HCT116 (cell line): ENCODE measurements at regions not wholly inside any gene's neighbourhood (a gene's known extent, or its start where the extent isn't known, plus 50 kb on each side); places are given as distances from the start of the nearest gene placed in this dataset.
"Not testable (repeated sequence)": the region's sequence is repeated elsewhere in the genome, so short reads cannot be mapped to it uniquely, and the experiment has no call there.

ENCODE experiments used
- ZFX ChIP-seq: fragments of 450-650 bp; IDR thresholded peaks from 2 replicates; pipeline ENCODE4 v1.6.1; 2017
- TF ChIP-seq, protein P1 (sequence below), 3 experiments: fragments of 200-600 bp in 1 of 3; sonication (generic) in 1 of 3; IDR thresholded peaks in 2 of 3; conservative IDR thresholded peaks in 1 of 3; 2 replicates each; pipeline ENCODE4 v1.5.1; 2012 to 2017; ENCODE audit warnings: low read depth in 2 of 3, low read length in 2 of 3, antibody characterized with exemption in 1 of 3, borderline replicate concordance in 1 of 3, control low read depth in 1 of 3, mild to moderate bottlenecking in 1 of 3, mixed read lengths in 1 of 3, mixed run types in 1 of 3, moderate library complexity in 1 of 3; ENCODE audit not compliant: insufficient read depth in 1 of 3

DNA sequence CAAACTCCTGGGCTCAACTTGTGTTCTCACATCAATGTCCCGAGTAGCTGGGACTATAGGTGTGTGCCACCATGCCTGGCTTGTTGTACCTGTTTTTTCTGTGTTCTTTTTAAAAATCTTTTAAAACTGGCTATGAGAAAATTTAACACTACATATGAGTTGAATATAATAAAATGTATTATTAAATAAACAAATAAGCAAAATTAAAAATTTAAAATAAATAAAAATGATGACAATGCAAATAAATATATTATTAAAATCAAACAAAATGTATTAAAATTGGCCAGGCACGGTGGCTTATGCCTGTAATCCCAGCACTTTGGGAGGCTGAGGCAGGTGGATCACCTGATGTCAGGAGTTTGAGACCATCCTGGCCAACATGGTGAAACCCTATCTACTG lies 162.4 kb downstream of the ZFP64 start:
- TF ChIP-seq ZFX = not testable (repeated sequence)
- TF ChIP-seq, protein P1, sequence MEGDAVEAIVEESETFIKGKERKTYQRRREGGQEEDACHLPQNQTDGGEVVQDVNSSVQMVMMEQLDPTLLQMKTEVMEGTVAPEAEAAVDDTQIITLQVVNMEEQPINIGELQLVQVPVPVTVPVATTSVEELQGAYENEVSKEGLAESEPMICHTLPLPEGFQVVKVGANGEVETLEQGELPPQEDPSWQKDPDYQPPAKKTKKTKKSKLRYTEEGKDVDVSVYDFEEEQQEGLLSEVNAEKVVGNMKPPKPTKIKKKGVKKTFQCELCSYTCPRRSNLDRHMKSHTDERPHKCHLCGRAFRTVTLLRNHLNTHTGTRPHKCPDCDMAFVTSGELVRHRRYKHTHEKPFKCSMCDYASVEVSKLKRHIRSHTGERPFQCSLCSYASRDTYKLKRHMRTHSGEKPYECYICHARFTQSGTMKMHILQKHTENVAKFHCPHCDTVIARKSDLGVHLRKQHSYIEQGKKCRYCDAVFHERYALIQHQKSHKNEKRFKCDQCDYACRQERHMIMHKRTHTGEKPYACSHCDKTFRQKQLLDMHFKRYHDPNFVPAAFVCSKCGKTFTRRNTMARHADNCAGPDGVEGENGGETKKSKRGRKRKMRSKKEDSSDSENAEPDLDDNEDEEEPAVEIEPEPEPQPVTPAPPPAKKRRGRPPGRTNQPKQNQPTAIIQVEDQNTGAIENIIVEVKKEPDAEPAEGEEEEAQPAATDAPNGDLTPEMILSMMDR (IDR thresholded peaks at IDR 0.05 in 2 of 3, conservative IDR thresholded peaks at IDR 0.05 in 1 of 3; ENCODE audit: borderline replicate concordance in 1 of 3, insufficient read depth in 1 of 3, low read depth in 2 of 3, low read length in 2 of 3) = not testable (repeated sequence)
